Activated CD4-positive, alpha-beta T cell treated with anti-CD3 and anti-CD28 coated beads, Interleukin-2, amount 50 U/mL, for 16 hours (primary cell): ENCODE measurements at regions not wholly inside any gene's neighbourhood (a gene's known extent, or its start where the extent isn't known, plus 50 kb on each side); places are given as distances from the start of the nearest gene placed in this dataset.

Source experiments
- DNase-seq: peaks from one replicate; pipeline ENCODE4 v3.0.0-alpha.2; 2020

- DNase-seq = no peak
These were observed 161.0 kb downstream of the HERPUD2 start for GRCh38 chr7:35533902-35534301.

DNA sequence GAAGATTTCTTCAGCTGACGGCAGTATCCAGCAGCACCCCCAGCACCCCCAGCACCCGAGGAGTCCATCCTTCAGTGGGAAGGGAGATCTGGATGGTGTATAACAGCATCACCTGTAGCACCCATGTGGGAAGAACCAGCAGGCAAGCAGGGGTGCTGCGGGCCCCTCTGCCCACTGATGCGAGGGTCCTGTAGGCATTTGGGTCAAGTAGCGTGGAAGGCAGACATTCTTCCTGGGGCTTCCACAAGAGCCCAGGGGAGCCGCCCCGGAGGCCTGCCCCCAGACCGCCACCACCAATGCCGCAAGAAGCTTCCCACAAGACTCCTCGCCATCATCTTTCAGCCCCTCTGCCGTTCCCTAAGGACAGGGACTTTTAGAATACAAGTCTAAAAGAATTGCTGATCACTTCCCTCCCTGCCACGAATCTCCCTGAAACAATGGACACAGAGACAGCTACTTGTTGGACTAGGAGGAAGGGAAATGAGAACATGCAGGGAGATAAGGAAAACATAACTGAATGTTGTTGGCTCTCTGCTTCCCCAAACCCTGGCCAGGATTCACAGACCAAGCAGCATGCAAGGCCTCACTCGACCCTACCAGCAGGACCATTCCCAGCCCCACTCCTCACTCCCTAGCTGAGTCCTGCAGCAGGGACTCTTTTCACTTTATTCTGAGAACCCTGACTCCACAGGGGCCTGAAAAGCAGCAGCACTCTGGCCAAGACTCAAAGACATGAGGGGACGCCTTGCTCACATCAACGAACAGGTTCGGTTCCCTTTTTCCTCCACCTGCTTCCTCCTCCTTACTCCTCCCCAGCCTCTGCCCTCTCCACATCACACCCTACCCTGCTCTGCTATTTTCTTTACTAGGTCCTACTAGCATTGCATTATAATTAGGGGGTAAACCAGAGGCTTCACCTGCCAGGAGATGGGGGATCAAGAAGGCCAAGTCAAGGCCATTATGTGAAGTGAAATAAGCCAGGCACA, 164.5 kb downstream of the HERPUD2 start:
- no peak for DNase-seq

- DNase-seq = no peak
These were observed 165.2 kb downstream of the HERPUD2 start for GRCh38 chr7:35529713-35530112.

GRCh38 chr7:35528381-35528977, 166.5 kb downstream of the HERPUD2 start:
- no peak for DNase-seq

GRCh38 chr7:35526645-35527044, 168.3 kb downstream of the HERPUD2 start:
- no peak for DNase-seq

GRCh38 chr7:35524112-35524804, 170.7 kb downstream of the HERPUD2 start:
- DNase-seq = no peak

GRCh38 chr7:35523292-35523691, 171.6 kb downstream of the HERPUD2 start:
- DNase-seq = no peak

DNA sequence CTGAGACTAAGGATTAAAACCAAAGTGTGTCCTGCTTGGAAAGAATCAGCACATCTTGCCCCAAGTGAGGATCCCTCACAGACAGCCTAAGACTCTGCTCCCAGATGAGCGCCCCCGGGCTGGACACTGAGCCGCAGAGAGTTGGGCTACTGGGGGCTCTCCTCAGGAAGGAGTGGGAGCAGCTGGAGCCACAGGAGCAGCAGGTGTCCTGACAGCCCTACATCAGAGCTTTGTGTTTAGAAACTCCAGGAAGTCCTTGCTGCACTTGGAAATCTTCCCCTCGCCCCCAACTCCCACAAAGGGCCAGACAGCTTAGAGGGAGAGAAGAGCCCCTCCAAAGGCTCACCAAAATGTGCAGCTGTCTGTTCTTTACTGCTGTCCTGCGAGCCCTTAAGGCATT, 172.2 kb downstream of the HERPUD2 start:
- no peak for DNase-seq

DNA sequence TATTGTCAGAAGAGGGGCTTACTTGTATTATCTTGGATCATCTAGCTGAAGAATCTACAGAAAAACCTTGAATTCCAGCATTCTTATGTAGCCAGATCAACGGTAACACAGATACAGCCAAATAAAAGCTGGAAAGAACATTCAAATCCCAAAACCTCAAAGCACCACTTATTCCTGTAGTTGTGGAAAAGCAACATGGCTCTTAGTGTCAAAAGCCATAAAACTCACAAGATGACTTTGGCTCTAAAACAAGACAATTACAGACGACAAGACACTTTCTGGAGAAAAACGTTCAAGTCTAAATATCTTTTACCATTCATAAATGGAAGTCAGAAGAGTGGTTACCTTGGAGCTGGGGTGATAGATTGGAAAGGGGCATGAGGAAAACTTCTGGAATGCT, 173.0 kb downstream of the HERPUD2 start:
- DNase-seq = no peak

- no peak for DNase-seq
These were observed 173.9 kb downstream of the HERPUD2 start for GRCh38 chr7:35520810-35521625.

DNA sequence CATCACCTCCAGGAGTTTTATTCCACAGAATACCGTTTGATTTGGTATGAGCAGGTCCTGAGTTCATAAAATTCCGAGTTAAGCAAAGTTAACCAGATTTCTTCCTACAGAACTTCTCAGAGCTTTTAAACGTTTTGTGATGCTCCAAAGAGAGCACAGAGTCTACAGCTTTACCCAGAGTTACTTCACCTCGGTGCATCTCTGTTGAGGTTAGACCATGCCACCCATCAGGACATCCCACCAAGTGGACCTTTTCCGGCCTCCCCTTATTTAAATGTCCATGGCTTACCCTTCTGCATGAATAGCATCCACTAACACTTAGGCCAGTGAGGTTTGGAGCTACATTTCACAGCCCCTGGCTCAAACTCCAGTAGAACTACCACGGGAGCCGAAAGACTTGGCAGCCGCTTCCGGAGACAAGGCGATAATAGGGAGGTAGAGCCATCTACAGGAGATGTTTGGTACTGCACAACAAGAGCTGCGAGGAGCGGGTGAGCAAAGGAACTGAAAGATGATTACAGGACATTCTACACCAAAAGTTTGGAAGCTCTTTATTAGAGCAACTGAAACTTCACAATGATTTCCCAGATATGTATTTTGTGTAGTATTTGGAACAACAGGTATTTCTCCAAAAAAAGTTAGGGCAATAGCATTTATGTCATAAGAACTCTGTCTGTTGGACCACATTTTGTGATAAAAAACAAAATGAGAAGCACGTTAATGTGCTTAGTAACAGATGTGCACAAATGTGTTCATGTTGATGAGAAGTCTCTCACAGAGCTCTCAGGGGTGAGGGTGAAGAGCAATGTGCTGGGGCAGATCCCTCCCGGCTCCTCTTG, 174.7 kb downstream of the HERPUD2 start:
- peak; percentile 73 for DNase-seq

DNA sequence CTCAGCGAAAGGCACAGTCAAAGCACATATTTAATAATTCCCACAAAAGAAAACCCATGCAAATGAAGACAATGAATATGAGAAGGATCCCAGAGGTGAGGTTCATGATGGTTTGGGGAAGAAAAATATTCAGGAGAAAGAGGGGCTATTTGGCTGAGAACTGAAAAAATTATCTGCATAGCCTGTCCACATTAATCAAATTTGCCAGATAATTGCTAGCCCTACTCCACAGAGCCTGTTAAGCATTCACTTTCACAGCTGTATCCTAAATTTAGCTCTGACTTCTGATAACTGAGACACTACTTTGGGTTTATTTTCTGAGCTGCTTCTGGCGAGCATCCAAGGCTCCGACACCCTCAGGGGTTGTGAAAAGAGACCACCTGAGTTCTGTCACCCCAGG, 176.2 kb downstream of the HERPUD2 start:
- no peak for DNase-seq

DNA sequence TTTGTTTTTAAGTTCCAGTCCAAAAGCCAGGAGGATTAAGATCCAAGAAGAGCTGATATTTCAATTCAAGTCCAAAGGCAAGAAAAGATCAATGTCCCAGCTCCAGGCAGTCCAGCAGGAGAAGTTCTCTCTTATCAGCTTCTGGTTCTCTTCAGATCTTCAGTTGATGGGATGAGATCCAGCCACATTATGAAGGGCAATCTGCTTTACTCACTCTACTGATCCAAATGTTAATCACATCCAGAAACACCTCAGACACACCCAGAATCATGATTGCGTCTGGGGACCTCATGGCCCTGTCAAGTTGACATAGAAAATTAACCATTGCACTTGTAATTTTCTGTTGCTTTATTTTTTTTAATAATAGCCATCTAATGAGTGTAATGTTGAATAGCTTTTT, 178.4 kb downstream of the HERPUD2 start:
- no peak for DNase-seq

GRCh38 chr7:35513828-35514227, 181.1 kb downstream of the HERPUD2 start:
- DNase-seq = no peak

DNA sequence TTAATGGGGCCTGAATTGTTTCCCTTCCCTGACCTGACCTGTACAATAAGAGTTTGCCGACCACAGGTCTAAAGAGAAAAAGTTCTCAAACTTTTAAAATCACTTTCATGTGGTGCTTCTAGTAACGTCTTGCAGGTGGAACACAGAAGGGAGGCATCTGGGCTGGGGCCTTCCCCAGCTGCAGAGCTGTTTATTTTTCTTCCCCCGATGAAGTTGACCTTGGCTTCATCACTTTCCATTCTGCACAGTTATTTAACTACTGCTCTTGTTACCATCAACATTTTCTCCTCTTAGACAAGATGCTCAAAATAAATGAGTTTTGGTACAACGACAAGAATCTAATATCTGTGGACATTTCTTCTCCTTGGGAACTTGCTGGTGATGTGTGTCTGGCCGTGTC, 181.7 kb downstream of the HERPUD2 start:
- DNase-seq = no peak

- DNase-seq = no peak
These were observed 182.2 kb downstream of the HERPUD2 start for GRCh38 chr7:35512716-35513115.

DNA sequence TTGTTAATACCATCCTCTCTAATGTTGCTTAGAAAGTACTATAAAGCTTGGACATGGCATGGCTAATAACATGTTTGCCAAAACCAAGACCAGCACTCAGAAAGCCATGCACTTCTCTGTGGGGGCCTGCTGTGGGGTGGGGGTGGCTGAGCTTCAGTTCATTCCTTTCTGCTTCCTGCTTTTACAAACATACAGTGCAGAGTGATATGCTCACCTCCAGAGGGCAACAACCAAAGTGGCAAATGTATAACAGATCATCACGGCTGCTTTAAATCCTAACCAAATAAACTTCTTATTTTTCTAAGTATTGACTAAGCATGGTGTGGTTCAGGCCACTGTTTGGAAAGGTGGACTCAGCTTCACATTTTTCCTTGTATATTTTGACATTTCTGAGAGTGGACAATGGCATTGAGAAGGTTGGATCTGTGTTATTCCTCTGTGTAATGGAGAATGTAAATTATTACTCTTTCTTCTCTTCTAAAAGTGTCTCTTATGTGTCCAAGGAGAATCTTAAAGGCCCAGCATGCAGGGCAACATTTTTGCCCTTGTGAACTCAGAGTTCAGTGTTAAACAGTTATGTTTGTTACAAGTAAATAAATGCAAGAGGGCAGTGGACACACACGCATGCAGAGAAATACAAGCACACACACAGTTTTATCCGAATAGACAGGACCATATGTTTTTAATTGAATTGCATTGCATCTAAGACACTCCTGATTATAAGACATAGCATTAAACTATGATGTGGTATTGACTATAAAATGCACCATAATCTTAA, 186.1 kb downstream of the HERPUD2 start:
- DNase-seq = no peak

DNA sequence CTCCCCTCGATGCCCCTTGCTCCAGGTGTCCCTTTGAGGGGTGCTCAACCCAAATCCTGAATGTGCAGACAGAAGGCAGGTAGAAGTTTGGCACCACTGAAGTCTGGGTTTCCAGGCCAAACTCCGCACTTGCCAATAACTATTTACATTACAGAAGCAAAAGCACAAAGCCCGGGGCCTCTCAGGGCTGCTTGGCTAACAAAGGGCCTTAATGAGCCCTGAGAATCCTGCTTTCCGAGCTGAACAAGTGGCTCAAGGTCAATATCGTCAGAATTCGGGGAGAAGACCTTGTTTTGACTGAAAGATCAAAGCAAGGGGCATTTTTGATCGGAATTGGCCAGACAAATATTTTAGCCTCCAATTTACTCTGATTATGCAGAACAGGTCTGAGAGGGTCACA, 189.9 kb downstream of the HERPUD2 start:
- DNase-seq = no peak

DNA sequence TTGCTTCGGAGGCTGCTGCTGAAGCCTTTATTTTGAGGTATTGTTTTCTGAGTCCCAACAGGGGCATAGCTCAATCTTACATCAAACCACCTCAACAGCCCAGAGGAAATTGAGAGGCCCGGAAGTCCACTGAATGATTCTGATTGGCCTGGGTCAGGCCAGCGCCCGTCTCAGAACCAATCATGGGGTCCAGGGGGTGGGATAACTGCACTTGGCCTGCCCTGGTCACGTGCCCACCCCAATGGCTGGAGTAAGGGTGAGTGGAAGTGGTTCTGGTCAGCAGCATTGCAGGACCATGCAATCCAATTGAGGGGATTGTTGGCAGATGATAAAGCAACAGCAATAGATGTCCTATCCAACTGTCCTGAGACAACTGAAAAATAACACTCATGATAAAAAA, 190.6 kb downstream of the HERPUD2 start:
- DNase-seq = no peak

- DNase-seq = no peak
These were observed 193.3 kb downstream of the HERPUD2 start for GRCh38 chr7:35501681-35502080.

GRCh38 chr7:35499226-35499625, 195.7 kb downstream of the HERPUD2 start:
- DNase-seq = no peak
